A549 (cell line): ENCODE measurements at regions not wholly inside any gene's neighbourhood (a gene's known extent, or its start where the extent isn't known, plus 50 kb on each side); places are given as distances from the start of the nearest gene placed in this dataset.

Experiments used
- ATOH8 ChIP-seq: fragments of 250-450 bp; sonication (Bioruptor Pico); IDR thresholded peaks from 2 replicates; pipeline ENCODE4 v1.5.0; 2020; ENCODE audit warnings: low read depth, mild to moderate bottlenecking, moderate library complexity
- EP300 ChIP-seq, 2 experiments: fragments of >200 bp; sonication (Bioruptor Twin); formaldehyde crosslinking; IDR thresholded peaks; 2 replicates in 1 of 2; 3 replicates in 1 of 2; pipeline ENCODE4 v1.6.1; 2016 to 2017
- FOSL2 ChIP-seq, 2 experiments: fragments of 450-650 bp in 1 of 2; fragments of >200 bp in 1 of 2; sonication (Bioruptor Twin) in 1 of 2; formaldehyde crosslinking; IDR thresholded peaks; 2 replicates each; pipeline versions ENCODE4 v1.5.0 to v1.6.1; 2016 to 2020; ENCODE audit warnings: mild to moderate bottlenecking in 1 of 2, moderate library complexity in 1 of 2
- HOXB13 ChIP-seq: fragments of 250-450 bp; sonication (Bioruptor Pico); IDR thresholded peaks from 2 replicates; pipeline ENCODE4 v1.5.0; 2020; ENCODE audit warnings: low read depth, mild to moderate bottlenecking, moderate library complexity
- POLR2A ChIP-seq: IDR thresholded peaks from 2 replicates; pipeline ENCODE4 v1.6.1; 2012; ENCODE audit warnings: mild to moderate bottlenecking, low read length
- POLR2AphosphoS2 ChIP-seq: conservative IDR thresholded peaks from 2 replicates; pipeline ENCODE4 v1.6.1; 2012; ENCODE audit warnings: low read length, improper control_type of control experiment, inconsistent platforms
- RAD21 ChIP-seq, 2 experiments: fragments of >200 bp in 1 of 2; sonication (Bioruptor Twin) in 1 of 2; formaldehyde crosslinking in 1 of 2; IDR thresholded peaks in 1 of 2; conservative IDR thresholded peaks in 1 of 2; 2 replicates in 1 of 2; 3 replicates in 1 of 2; pipeline ENCODE4 v1.6.1; 2012 to 2018; ENCODE audit warnings: inconsistent platforms in 1 of 2
- RCOR1 ChIP-seq: fragments of 150-350 bp; IDR thresholded peaks from 2 replicates; pipeline ENCODE4 v1.6.1; 2014; ENCODE audit warnings: antibody characterized with exemption, low read length, low read depth
- TF ChIP-seq, protein P1 (sequence below): fragments of >200 bp; sonication (Bioruptor Twin); formaldehyde crosslinking; IDR thresholded peaks from 3 replicates; pipeline ENCODE4 v1.5.1; 2016
- TF ChIP-seq, protein P2 (sequence below): IDR thresholded peaks from 2 replicates; pipeline ENCODE4 v1.6.1; 2012

DNA sequence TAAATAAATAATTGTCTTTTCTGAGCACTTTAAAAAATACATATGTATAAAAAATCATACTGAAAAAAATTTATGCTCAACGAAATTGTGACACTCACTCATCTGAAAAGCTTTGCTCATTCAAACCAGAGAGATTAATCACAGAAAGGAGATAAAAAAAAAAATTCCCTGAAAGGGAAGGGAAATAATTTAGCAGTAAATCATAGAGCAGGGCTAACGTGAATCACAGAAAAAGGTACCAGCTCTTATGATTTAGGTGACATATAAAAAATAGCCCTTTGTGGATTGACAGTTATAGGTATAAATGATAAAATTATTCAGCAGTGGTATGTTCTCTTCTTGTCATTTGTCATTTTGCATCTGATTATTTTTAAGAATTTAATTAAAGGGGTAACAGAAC, 552.7 kb upstream of the TENM3 start:
- TF ChIP-seq, protein P1, sequence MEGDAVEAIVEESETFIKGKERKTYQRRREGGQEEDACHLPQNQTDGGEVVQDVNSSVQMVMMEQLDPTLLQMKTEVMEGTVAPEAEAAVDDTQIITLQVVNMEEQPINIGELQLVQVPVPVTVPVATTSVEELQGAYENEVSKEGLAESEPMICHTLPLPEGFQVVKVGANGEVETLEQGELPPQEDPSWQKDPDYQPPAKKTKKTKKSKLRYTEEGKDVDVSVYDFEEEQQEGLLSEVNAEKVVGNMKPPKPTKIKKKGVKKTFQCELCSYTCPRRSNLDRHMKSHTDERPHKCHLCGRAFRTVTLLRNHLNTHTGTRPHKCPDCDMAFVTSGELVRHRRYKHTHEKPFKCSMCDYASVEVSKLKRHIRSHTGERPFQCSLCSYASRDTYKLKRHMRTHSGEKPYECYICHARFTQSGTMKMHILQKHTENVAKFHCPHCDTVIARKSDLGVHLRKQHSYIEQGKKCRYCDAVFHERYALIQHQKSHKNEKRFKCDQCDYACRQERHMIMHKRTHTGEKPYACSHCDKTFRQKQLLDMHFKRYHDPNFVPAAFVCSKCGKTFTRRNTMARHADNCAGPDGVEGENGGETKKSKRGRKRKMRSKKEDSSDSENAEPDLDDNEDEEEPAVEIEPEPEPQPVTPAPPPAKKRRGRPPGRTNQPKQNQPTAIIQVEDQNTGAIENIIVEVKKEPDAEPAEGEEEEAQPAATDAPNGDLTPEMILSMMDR, result no peak
- TF ChIP-seq POLR2AphosphoS2, result no peak
- TF ChIP-seq, protein P2, sequence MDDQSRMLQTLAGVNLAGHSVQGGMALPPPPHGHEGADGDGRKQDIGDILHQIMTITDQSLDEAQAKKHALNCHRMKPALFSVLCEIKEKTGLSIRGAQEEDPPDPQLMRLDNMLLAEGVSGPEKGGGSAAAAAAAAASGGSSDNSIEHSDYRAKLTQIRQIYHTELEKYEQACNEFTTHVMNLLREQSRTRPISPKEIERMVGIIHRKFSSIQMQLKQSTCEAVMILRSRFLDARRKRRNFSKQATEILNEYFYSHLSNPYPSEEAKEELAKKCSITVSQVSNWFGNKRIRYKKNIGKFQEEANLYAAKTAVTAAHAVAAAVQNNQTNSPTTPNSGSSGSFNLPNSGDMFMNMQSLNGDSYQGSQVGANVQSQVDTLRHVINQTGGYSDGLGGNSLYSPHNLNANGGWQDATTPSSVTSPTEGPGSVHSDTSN, result no peak
- no peak for TF ChIP-seq HOXB13 (CRISPR knock-in tag)
- TF ChIP-seq POLR2A, result no peak
- TF ChIP-seq RAD21 (conservative IDR thresholded peaks at IDR 0.05 in 1 of 2, IDR thresholded peaks at IDR 0.05 in 1 of 2), result no peak
- TF ChIP-seq FOSL2 (IDR thresholded peaks at IDR 0.05), result no peak
- TF ChIP-seq FOSL2 (CRISPR knock-in tag; IDR thresholded peaks at IDR 0.05), result no peak
- TF ChIP-seq EP300 (IDR thresholded peaks at IDR 0.05), result no peak
- no peak for TF ChIP-seq ATOH8 (CRISPR knock-in tag)
- TF ChIP-seq RCOR1, result no peak
